HG03039 (cell line): ENCODE measurements at regions not wholly inside any gene's neighbourhood (a gene's known extent, or its start where the extent isn't known, plus 50 kb on each side); places are given as distances from the start of the nearest gene placed in this dataset.
A peak's percentile ranks its signal among the peaks of the same experiment; 100 is the strongest.

ENCODE experiments used
- ATAC-seq: cut with Tn5 transposase; IDR thresholded peaks from one replicate; pipeline ENCODE4 v1.9.1; 2021; ENCODE audit warnings: mild to moderate bottlenecking, moderate library complexity; ENCODE audit not compliant: unreplicated experiment

DNA sequence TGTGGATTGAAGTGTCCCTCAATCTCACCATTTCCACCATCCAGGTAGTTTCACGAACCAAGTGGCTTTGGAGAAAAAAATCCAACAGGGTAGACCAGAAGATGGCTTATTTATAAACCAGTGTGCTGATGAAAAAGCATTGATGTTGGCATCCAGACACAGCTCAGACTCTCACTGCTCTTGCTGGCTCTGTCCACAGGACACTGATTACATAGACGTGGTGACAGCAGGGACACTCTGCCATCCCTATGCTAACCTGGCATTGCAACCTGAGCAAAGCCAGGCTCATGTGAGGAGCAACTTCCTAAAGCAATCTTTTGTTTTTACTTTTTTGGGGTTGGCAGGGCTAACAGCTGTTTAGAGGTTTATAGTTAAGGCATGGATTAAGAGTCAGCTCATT is 130.6 kb upstream of the SVIL start:
- ATAC-seq = no peak

DNA sequence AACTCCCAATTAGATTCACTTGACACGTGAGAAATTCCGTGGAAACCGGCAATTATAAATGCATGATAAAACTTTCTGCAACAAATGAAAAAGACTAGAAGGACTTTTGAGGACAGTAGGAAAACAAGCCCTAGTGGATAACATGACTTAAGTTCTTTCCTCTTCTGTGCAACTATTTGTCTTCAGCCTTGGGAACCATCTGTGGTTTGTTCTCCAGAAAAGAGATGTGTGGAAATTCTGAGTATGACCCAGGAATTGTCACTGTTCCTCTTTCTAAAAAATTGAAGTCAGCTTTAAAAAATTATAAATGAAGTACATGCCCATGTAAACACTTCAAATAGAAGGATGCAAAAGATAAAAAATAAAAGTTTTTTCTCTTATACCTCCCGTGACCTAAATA is 128.6 kb upstream of the SVIL start:
- no peak for ATAC-seq

DNA sequence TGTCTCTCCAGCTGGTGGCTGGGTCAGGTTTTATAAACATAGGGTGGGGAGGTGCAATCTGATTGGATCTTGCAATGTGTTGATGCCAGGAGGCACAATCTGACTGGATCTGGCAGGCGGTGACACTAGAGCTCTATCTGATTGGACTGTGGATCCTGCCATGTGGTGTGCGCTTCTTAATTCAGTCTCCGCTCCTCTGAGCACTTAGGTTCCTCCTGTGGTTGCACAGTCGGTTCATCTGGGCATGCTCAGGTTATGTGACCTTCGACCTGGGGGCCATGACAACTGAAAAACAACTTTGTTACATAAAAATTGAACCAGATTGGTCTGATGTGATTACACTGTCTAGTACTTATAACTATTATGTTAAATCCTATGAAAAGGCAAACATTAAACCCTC is 127.1 kb upstream of the SVIL start:
- ATAC-seq = no peak

DNA sequence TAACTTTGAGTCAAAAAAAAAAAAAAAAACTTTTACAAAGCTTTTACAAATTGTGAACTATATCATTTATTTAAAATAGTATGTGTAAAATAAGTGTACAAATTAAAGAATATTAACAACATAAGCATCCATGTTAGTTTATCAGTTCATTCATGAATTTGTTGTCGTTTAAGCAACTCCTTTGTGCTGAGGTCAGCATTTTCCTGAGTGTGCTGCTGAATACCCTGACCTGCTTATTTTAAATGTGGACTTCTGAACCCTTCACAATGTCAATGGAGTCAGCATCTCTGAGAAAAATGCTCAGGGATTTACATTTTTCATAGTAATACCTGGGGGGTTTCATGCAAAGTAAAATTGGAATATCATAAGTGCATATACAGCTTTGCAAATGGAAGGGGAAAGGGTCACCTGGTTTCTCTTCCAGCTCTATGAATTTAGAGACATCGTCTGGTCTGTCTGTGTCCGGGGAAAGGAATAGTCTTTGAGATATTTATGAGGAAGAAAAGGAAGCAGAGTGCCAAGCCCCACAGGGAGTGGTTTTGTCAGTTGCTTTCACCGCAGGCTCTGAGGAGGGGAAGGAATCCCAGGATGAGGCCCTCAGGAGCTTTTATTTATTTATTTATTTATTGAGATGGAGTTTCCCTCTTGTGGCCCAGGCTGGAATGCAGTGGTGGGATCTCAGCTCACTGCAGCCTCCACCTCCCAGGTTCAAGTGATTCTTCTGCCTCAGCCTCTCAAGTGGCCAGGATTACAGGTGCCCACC is 125.5 kb upstream of the SVIL start:
- ATAC-seq = no peak

DNA sequence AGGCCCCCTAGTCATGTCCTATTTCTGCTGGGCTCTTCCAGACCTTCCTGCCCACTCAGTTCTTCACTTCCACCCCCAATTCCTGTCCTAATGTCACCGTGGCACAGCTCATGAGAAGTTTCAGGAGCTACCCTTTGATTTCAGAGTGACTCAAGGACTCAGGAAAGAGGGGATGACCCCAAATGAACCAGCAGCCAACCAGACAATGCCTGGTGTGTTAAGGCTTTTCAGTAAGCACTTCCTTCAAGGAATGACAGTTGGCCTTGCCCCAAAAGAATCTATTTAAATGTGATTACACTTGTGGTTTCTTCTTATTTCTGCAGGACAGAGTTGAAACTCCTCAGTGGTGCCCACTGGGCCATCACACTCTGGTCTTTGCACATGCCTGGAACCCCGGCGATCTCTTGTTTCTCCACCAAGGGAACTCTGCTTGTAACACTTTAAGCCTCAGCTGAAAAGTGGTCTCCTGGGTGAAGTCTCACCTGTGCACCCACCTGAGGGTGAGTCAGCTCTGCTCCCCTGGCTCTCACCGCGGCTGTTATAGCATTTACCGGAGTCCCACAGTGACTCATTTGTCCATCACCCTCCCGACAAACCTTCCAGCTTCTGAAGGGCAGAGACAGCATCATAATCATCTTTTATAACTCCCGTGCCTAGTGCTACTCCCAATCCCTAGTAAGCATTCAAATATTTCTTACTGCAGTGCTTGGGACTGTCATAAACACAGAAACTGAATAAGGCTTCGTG is 123.0 kb upstream of the SVIL start:
- no peak for ATAC-seq

DNA sequence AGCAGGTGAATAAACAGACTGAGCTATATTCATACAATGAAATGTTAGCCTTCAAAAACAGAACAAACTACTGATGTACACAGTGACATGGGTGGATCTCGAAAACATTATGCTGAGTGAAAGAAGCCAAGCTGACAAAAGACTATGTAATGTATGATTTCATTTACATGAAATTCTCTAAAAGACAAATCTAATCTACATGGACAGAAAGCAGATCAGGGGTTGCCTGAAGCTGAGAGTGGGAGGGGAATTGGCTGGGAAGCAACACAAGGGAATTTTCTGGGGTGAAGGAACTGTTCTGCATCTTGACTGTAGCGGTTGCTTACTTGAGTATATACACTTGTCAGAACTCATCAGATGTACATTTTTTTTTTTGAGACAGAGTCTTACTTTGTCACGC is 121.7 kb upstream of the SVIL start:
- no peak for ATAC-seq

DNA sequence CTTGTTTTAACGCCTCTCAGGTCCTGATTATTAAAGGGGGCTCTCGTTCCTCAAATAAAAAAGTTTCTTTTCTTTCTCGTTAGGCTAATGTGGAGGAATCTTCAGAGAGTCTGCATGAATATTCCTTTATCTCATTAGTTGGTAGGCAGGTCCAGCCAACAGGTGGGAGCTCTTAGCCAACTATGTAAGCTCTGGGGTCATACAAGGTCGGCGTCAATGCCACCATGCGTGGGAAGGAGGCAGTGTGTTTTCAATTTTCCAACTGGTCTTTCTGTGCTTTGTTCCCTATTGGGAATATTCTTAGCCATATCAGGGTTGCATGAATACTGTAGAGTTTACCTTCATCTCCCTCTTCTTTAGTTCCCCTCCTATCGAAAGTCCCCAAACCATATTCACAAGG is 118.5 kb upstream of the SVIL start:
- ATAC-seq = no peak

DNA sequence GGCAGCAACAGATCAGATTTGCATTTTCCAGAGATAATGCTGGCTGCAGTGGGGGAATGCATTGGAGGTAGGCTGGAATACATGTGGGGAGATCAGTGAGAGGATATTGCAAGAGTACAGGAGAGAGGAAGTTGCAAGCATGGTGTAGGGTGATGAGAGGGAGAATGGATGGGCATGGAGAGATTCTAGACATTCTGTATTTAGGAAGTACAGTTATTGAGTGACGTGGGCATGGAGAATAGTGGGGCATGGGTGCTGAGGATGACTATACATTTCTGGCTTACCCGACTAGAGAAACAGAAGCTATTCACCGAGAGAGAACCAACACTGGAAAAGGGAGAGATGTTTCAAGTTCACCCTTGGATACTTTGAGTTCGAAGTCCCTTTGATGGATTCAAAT is 116.9 kb upstream of the SVIL start:
- ATAC-seq = no peak

DNA sequence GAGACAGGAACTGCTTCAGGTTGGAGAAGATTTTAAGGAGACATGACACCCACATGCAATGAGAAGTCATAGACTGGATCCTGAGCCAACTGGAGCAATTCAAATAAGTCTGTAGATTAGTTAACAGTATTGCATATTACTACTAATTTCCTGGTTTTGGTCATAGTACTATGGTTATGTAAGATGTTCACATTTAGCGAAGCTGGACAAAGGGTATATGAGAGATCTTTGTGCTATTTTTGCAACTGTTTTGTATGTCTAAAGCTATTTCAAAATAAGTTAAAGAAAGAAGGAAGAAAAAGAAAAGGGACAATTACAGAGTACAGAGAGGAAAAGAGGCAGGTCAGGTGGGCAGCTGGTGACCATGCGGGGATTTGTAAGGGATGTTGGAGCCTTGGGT is 116.5 kb upstream of the SVIL start:
- no peak for ATAC-seq

DNA sequence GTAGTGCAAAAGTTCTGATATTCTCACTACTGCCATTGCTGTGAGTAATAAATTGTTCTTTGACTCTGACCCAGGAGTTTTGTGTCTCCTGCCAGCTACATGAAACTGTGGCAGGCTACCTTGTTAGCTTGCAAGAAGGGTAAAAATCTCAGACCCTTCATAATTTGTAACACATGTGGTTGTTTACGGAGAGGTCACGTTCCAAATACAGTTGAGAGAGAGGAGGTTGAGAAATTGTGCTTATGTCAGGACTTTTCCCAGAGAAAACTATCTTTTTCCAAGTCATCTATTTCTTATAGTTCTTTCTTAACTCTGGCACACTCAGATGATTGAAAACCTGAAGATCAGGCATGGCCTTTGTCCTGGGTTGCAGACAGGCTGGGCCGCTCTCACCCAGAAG is 114.4 kb upstream of the SVIL start:
- ATAC-seq = no peak

DNA sequence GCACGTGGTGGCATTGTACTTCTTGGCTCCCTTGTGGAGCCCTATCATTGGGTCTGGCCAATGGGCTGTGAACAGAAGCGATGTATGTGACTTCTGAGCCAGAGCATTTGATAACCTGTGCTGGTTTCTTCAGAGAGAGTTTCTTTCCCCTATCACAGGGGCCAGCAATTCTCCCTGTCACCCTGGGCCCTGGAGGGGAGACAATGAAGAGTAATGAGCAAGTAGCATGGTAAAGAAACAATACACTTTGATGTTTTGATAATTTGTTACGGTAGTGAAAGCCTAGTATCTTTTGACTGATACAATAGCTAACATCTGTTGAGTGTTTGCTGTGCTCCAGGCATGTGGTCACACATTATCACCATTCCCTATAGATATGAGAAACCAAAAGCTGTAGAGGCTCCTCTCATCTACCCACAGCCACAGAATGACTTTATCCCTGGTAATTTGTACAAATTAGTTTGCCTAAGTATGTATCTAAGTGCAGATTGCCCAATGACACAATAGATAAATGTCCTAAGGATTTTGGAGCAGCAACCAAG is 113.4 kb upstream of the SVIL start:
- ATAC-seq = no peak

DNA sequence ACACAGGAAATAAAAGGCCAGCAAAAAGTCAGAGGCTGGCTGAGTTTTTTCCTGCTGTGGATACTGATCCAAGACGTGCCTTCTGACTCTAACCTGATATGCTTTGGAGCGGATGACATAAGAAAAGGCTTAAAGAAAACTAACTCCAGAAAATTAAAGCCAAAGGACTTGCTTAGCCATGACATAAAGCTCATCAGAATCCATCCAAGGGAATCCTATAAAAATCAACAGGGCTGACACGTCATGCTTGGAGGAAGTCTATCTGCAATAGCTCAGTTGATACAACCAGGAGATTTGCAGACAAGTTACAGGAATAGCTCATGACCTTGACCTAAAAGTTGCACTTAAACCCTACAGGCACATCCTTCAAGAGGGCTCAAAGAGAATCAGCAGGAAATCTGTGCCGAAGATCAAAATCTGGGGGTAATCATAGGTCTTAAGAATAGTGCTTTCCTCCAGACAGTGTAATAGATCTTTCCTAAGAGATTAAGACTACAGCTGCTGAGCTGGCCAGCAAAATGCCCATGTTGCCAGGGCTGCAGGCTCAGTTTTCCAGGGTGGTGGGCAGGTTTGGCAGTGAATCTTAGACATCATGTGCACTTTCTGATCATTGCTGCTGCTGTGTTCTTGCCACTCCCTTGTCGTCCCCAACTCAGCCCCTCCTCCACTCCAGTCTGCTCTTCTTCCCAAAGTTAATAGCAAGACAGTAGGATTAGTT is 111.5 kb upstream of the SVIL start:
- ATAC-seq = no peak

DNA sequence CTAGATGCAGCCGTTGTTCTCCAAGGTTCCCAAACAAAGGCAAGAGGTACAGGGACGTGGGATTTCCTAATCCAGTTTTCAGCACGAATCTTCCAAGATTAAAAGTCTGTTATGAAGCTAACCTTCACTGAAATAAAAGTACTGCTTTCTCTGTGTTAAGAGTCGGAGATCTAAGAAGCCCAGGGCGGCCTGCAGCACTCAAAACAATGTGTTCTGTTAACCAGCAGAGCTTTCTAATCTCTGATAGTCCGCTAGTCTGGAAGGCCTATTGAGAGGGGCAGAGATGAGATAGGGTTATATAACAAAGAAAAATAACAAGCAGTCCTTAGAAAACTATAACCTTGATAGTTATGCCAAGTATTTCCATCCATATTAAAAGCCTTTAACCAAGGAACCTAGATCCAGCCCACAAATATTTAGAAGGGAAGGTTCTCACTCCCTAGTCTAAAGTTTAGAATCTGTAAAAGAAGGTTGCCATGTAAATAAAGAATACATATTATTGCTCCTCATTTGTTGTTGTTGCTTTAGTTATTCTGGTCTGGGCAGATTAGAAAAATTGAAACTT is 106.3 kb upstream of the SVIL start:
- no peak for ATAC-seq

DNA sequence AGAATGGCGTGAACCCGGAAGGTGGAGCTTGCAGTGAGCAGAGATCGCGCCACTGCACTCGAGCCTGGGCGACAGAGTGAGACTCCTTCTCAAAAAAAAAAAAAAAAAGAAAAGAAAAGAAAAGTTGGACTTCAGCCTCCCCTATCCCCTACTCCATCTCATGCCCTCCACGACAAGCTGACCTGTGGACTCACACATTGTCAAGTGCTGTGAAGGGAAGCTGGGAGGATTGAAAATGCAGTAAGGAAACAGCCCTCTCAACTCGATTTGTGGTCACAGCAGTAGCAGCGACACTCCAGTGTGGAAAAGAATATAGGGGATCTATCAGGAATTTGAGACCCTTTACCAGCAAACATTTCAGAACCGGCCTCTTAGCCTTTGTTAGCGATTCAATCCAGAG is 103.6 kb upstream of the SVIL start:
- no peak for ATAC-seq

DNA sequence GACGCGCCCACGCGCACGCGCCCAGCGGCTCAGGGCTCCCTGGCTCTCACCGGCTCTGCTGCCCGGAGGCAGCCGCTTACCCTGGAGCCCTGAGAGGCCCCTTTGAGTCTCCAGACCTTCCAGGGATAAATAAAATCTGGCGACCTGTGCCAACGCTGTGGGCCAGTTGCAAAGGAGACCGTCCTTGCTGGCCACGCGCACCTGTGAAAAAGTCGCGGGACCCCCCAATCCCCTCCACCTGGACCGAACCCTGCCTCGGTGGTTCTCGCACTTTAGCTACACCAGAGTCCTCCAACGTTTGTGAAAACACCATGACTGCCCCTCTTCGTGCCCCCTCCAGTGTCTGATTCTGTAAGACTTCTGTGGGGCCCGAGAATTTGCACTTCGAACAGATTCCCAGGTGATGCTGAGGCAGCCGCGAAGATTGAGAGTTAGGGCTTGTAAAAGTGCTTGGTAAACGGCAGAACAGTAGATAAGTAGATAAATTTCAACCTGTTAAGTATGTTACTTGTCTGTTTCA is 102.4 kb upstream of the SVIL start:
- no peak for ATAC-seq

DNA sequence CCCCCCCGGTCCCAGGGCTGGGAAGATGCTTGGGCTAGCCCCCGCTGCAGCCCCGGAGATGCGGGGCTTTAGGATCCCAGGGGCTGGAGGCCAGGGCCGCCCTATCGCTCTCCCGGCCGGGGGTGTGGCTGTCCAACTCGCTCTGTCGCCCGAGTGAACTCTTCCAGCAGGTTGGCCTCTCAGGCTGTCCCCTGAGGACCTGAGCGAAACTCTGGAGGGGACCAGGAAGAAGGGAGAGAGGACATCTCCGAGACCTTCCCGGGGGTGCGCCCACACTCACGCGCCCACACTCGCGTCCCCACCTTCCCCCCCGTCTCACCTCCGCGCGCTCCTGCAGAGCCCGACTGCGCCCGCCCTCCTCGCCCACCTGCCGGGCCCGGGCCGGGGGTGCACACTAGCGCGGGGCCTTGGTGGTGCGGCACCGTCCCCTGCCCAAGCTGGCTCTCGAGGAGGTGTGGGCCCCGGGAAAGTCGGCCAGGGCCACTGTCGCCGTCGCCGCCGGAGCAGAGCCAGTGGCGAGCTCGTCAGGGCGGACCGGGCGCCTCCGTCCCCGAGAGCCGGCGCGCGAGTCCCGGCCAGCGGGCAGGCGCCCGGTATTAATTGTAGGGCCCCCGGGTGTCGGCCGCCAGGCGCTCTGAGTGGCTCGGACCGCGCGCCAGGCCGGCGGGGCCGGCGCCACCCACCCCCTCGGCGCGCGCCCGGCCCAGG is 101.7 kb upstream of the SVIL start:
- no peak for ATAC-seq

DNA sequence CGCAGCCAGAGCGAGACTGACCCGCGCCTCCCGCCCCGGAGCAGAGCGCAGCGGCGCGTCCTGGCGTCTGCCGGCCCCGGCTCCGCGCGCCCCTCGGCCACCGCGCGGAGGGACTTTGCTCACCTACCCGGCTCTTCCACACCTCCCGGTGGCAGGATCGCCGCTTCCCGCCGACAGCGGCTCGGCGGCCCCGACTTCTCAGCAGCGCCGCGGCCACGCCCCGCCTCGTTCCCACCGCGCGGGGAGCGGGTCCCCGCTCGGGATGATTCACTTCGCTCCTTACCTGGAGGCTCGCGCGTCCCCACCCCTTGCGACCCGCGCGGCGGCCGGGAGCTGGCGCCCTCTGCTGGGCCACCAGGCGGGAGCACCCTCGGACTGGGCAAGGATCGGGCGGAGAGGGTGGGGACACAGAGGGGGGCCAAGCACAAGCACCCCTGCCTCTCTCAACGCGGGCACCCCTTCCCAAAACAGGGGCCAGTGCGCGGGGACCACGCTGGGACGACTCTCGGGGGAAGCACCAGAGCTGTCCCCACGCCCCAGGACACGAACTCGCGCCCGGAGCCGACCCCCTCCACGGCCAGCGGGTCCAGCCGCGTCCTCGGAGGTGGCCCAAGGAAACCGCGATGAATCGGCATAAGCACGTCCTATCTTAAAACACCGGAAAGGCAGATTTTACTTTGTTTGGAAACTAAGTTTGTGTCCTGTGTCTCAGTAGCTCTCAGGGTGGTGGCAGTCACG is 101.0 kb upstream of the SVIL start:
- peak; percentile 77 for ATAC-seq

DNA sequence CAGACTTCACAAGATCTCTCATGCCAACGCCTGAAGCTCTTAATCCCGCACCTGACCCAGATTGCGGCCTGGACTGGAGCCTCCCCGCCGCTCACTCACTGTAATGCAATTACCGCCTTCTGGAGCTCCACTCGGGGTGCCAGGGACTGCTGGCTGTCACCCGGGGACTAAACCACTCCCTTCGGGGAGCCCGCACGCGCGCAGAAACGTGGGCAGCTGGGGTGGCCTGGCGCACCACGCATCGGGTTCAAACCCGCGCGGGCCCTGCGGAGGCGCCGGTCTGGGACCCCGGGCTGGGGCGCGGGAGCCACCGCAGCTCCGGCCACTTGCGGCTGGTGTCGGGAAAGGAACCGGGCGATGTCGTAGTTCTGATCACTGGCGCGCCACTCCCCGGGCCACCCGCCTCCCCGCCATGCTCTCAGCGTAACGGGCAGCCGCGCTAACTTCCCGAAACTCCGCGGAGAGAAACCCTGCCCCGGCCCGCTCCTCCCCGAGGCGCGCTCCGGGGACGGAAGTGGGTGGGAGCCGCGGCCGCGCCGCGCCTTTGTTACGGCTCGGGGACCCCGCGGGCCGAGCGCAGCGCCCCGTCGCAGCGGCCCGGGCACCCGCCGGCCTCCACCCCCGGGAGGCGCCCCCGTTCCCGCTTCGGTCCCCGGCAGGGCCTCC is 100.3 kb upstream of the SVIL start:
- peak; percentile 44 for ATAC-seq

DNA sequence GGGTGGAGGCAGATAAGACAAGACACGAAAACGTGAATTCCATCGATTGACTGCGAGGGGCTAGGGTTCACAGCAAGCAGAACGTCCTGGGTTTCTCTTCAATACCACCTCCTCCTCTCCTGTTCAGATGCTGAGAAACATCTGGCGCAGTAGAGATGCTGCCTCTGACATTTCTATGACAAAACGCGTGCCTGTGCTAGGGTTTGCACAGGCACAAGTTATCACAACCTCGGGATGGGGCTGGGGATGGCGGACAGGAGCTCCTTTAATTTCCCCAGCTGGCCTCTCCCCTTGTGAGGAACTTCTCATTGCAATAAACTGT is 99.8 kb upstream of the SVIL start:
- no peak for ATAC-seq
